GM21737 (cell line): ENCODE measurements at regions not wholly inside any gene's neighbourhood (a gene's known extent, or its start where the extent isn't known, plus 50 kb on each side); places are given as distances from the start of the nearest gene placed in this dataset.

ENCODE experiments used
- ATAC-seq: cut with Tn5 transposase; IDR thresholded peaks from one replicate; pipeline ENCODE4 v1.9.1; 2021; ENCODE audit warnings: mild to moderate bottlenecking, moderate library complexity; ENCODE audit not compliant: unreplicated experiment

- ATAC-seq = no peak
These were observed 428.9 kb downstream of the EPHA4 start for GRCh38 chr2:221143231-221143630.

- no peak for ATAC-seq
These were observed 427.2 kb downstream of the EPHA4 start for GRCh38 chr2:221144909-221145308.

GRCh38 chr2:221145396-221145795, 426.7 kb downstream of the EPHA4 start:
- ATAC-seq = no peak

GRCh38 chr2:221153226-221153625, 418.9 kb downstream of the EPHA4 start:
- ATAC-seq = no peak

- no peak for ATAC-seq
These were observed 417.9 kb downstream of the EPHA4 start for GRCh38 chr2:221154176-221154575.

GRCh38 chr2:221156062-221156734, 415.9 kb downstream of the EPHA4 start:
- no peak for ATAC-seq

GRCh38 chr2:221161186-221161585, 410.9 kb downstream of the EPHA4 start:
- ATAC-seq = no peak

- no peak for ATAC-seq
These were observed 405.8 kb downstream of the EPHA4 start for GRCh38 chr2:221166292-221166691.

- no peak for ATAC-seq
These were observed 404.5 kb downstream of the EPHA4 start for GRCh38 chr2:221167561-221167960.

GRCh38 chr2:221169724-221170123, 402.4 kb downstream of the EPHA4 start:
- ATAC-seq = no peak

- no peak for ATAC-seq
These were observed 401.6 kb downstream of the EPHA4 start for GRCh38 chr2:221170548-221170947.

- no peak for ATAC-seq
These were observed 395.4 kb downstream of the EPHA4 start for GRCh38 chr2:221176667-221177066.

- ATAC-seq = no peak
These were observed 394.0 kb downstream of the EPHA4 start for GRCh38 chr2:221178139-221178538.

- ATAC-seq = no peak
These were observed 385.2 kb downstream of the EPHA4 start for GRCh38 chr2:221186873-221187272.

GRCh38 chr2:221189431-221190067, 382.6 kb downstream of the EPHA4 start:
- no peak for ATAC-seq

GRCh38 chr2:221195829-221196228, 376.3 kb downstream of the EPHA4 start:
- no peak for ATAC-seq

GRCh38 chr2:221197225-221197856, 374.8 kb downstream of the EPHA4 start:
- ATAC-seq = no peak

GRCh38 chr2:221198309-221198708, 373.8 kb downstream of the EPHA4 start:
- ATAC-seq = no peak

- ATAC-seq = no peak
These were observed 371.8 kb downstream of the EPHA4 start for GRCh38 chr2:221200184-221200839.

- no peak for ATAC-seq
These were observed 369.7 kb downstream of the EPHA4 start for GRCh38 chr2:221202431-221202830.

- ATAC-seq = peak; percentile 87
These were observed 369.0 kb downstream of the EPHA4 start for GRCh38 chr2:221203125-221203524.

- no peak for ATAC-seq
These were observed 368.2 kb downstream of the EPHA4 start for GRCh38 chr2:221203856-221204255.
